ENCODE measurements at regions not wholly inside any gene's neighbourhood (a gene's known extent, or its start where the extent isn't known, plus 50 kb on each side); places are given as distances from the start of the nearest gene placed in this dataset.

- no peak for DNase-seq (ENCODE audit: low read depth)
- no peak for TF ChIP-seq CTCF (IDR thresholded peaks at IDR 0.05; ENCODE audit: insufficient read depth, low read depth, low read length, missing control alignments)
- H3K4me3 ChIP-seq (ENCODE audit: low read length) = no peak overlapping the region
These were observed 67.8 kb upstream of the ARHGAP32 start for GRCh38 chr11:129259931-129260348.

GRCh38 chr11:129258205-129258604 is 66.1 kb upstream of the ARHGAP32 start:
- H3K4me3 ChIP-seq (ENCODE audit: low read length) = no peak overlapping the region
- no peak for DNase-seq (ENCODE audit: low read depth)
- TF ChIP-seq CTCF (IDR thresholded peaks at IDR 0.05; ENCODE audit: insufficient read depth, low read depth, low read length, missing control alignments) = no peak

GRCh38 chr11:129257512-129257911 is 65.4 kb upstream of the ARHGAP32 start:
- DNase-seq (ENCODE audit: low read depth) = no peak
- TF ChIP-seq CTCF (IDR thresholded peaks at IDR 0.05; ENCODE audit: insufficient read depth, low read depth, low read length, missing control alignments) = no peak
- no peak overlapping the region for H3K4me3 ChIP-seq (ENCODE audit: low read length)

GRCh38 chr11:129252621-129253020 is 60.5 kb upstream of the ARHGAP32 start:
- no peak overlapping the region for H3K4me3 ChIP-seq (ENCODE audit: low read length)
- TF ChIP-seq CTCF (IDR thresholded peaks at IDR 0.05; ENCODE audit: insufficient read depth, low read depth, low read length, missing control alignments) = no peak
- DNase-seq (ENCODE audit: low read depth) = no peak

- H3K4me3 ChIP-seq (ENCODE audit: low read length) = no peak overlapping the region
- no peak for TF ChIP-seq CTCF (IDR thresholded peaks at IDR 0.05; ENCODE audit: insufficient read depth, low read depth, low read length, missing control alignments)
- DNase-seq (ENCODE audit: low read depth) = no peak
These were observed 58.9 kb upstream of the ARHGAP32 start for GRCh38 chr11:129251067-129251466.

GRCh38 chr11:129249923-129250322 is 57.8 kb upstream of the ARHGAP32 start:
- H3K4me3 ChIP-seq (ENCODE audit: low read length) = no peak overlapping the region
- DNase-seq (ENCODE audit: low read depth) = no peak
- no peak for TF ChIP-seq CTCF (IDR thresholded peaks at IDR 0.05; ENCODE audit: insufficient read depth, low read depth, low read length, missing control alignments)

- H3K4me3 ChIP-seq (ENCODE audit: low read length) = no peak overlapping the region
- TF ChIP-seq CTCF (IDR thresholded peaks at IDR 0.05; ENCODE audit: insufficient read depth, low read depth, low read length, missing control alignments) = no peak
- peak; percentile 66 for DNase-seq (ENCODE audit: low read depth)
These were observed 57.2 kb upstream of the ARHGAP32 start for GRCh38 chr11:129249351-129249750.
